CD4-positive, alpha-beta T cell (primary cell): ENCODE measurements at regions not wholly inside any gene's neighbourhood (a gene's known extent, or its start where the extent isn't known, plus 50 kb on each side); places are given as distances from the start of the nearest gene placed in this dataset.

Experiments
- ATAC-seq: fragments of 200-7000 bp; cut with Tn5 transposase; one replicate; pipeline ENCODE4 v1.10.0; 2022; ENCODE audit warnings: mild to moderate bottlenecking; ENCODE audit not compliant: poor library complexity
- CTCF ChIA-PET: fragments of 350-600 bp; sonication (Branson Sonifier 250); formaldehyde crosslinking; loops from one replicate; lab custom pipeline; 2021; ENCODE audit warnings: antibody characterized with exemption, inconsistent platforms; lab: Charles Lee
- POLR2A ChIA-PET: fragments of 350-600 bp; sonication (Branson Sonifier 250); formaldehyde crosslinking; loops from one replicate; lab custom pipeline; 2021; ENCODE audit warnings: antibody characterized with exemption, inconsistent platforms; lab: Charles Lee
- DNase-seq, 14 experiments: peaks; one replicate each; pipeline ENCODE4 v3.0.0-alpha.2; 2013 to 2020; ENCODE audit warnings: mixed read lengths in 2 of 14
- H3K27ac ChIP-seq, 2 donors: one replicate each; pipeline versions ENCODE4 v1.5.1 to v1.7.0; 2013; ENCODE audit warnings: low read length in 2 of 2, low read depth in 1 of 2, mild to moderate bottlenecking in 1 of 2
- H3K27me3 ChIP-seq, 2 experiments: 1 replicate in 1 of 2; 2 replicates in 1 of 2; pipeline versions ENCODE4 v1.6.1 to v1.7.0; 2013; ENCODE audit warnings: low read length in 2 of 2, control low read depth in 1 of 2, mild to moderate bottlenecking in 1 of 2, moderate library complexity in 1 of 2; ENCODE audit not compliant: insufficient read depth in 2 of 2, control insufficient read depth in 1 of 2
- H3K36me3 ChIP-seq: one replicate; pipeline ENCODE4 v1.6.1; 2013; ENCODE audit warnings: low read length, control low read depth; ENCODE audit not compliant: insufficient read depth
- H3K4me1 ChIP-seq: one replicate; pipeline ENCODE4 v1.6.1; 2013; ENCODE audit warnings: low read length, control low read depth; ENCODE audit not compliant: insufficient read depth
- H3K4me3 ChIP-seq: one replicate; pipeline ENCODE4 v1.5.1; 2013; ENCODE audit warnings: mild to moderate bottlenecking, low read length, moderate library complexity
- H3K9me3 ChIP-seq, 2 experiments: 1 replicate in 1 of 2; 2 replicates in 1 of 2; pipeline versions ENCODE4 v1.6.1 to v1.7.0; 2013; ENCODE audit warnings: low read length in 2 of 2, mild to moderate bottlenecking in 2 of 2, control low read depth in 1 of 2, moderate library complexity in 1 of 2; ENCODE audit not compliant: control insufficient read depth in 1 of 2, insufficient read depth in 1 of 2
- H3K27ac Mint-ChIP-seq: one replicate; pipeline ENCODE4 v1.8.0; 2020; ENCODE audit warnings: mixed read lengths
- H3K27me3 Mint-ChIP-seq: one replicate; pipeline ENCODE4 v1.8.0; 2021; ENCODE audit warnings: mixed read lengths
- H3K36me3 Mint-ChIP-seq: one replicate; pipeline ENCODE4 v1.8.0; 2021; ENCODE audit warnings: low read depth, mixed read lengths
- H3K4me1 Mint-ChIP-seq: one replicate; pipeline ENCODE4 v1.8.0; 2021; ENCODE audit warnings: low read depth, mixed read lengths
- H3K4me3 Mint-ChIP-seq: one replicate; pipeline ENCODE4 v1.8.0; 2020; ENCODE audit warnings: mild to moderate bottlenecking, mixed read lengths
- H3K9me3 Mint-ChIP-seq: one replicate; pipeline ENCODE4 v1.8.0; 2020; ENCODE audit warnings: mixed read lengths
- intact Hi-C, 2 experiments: fragments of 100-400 bp; cut with DNase I in 1 of 2; cut with micrococcal nuclease in 1 of 2; formaldehyde crosslinking; loops; one replicate each; pipeline versions ENCODE4 v1.15.1 to v1.9.0; 2023 to 2025; cut with DNase I, micrococcal nuclease
- TF ChIP-seq, protein P1 (sequence below): fragments of 200-600 bp; IDR thresholded peaks from one replicate; pipeline ENCODE4 v1.8.0; 2022; ENCODE audit warnings: antibody characterized with exemption, mild to moderate bottlenecking

DNA sequence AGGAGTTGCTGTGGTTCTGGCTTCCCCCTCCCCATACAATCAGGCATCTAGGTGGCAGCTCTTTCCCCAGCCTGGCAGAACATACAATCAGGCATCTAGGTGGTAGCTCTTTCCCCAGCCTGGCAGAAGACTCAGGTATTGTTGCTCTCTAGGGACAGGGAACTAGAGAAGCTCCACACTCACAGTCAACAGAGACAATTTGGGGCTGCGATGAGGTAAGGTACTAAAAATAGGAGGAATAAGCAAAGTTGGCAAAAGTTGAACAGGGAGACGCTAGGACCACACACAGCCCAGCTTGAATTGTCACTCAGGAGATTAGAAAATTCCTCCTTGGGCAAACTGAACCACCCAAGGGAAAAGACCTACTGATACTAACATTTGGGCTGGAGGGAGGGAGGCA lies 315.5 kb upstream of the CDH5 start:
- no peaks in the 10 kb centered on the region for H3K36me3 ChIP-seq
- TF ChIP-seq, protein P1, sequence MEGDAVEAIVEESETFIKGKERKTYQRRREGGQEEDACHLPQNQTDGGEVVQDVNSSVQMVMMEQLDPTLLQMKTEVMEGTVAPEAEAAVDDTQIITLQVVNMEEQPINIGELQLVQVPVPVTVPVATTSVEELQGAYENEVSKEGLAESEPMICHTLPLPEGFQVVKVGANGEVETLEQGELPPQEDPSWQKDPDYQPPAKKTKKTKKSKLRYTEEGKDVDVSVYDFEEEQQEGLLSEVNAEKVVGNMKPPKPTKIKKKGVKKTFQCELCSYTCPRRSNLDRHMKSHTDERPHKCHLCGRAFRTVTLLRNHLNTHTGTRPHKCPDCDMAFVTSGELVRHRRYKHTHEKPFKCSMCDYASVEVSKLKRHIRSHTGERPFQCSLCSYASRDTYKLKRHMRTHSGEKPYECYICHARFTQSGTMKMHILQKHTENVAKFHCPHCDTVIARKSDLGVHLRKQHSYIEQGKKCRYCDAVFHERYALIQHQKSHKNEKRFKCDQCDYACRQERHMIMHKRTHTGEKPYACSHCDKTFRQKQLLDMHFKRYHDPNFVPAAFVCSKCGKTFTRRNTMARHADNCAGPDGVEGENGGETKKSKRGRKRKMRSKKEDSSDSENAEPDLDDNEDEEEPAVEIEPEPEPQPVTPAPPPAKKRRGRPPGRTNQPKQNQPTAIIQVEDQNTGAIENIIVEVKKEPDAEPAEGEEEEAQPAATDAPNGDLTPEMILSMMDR, result no peak
- no peak overlapping the region for H3K27ac ChIP-seq
- DNase-seq (no peak), ATAC-seq (no peak)
- H3K4me3 ChIP-seq, result no peak overlapping the region
- peaks cover 0 to 2% of the 10 kb centered on the region in 2 experiments for H3K27me3 ChIP-seq
- Mint-ChIP-seq H3K27ac (no peak overlapping the region), H3K4me3 (no peak overlapping the region), H3K36me3 (no peaks in the 10 kb centered on the region), H3K27me3 (peaks cover 2% of the 10 kb centered on the region), H3K4me1 (no peaks in the 10 kb centered on the region), H3K9me3 (peaks cover 2% of the 10 kb centered on the region)
- H3K4me1 ChIP-seq, result no peaks in the 10 kb centered on the region
- ChIA-PET POLR2A (no interaction called here), CTCF (no interaction called here)
- H3K9me3 ChIP-seq, result no peaks in the 10 kb centered on the region
- intact Hi-C loops, result no loop called here

DNA sequence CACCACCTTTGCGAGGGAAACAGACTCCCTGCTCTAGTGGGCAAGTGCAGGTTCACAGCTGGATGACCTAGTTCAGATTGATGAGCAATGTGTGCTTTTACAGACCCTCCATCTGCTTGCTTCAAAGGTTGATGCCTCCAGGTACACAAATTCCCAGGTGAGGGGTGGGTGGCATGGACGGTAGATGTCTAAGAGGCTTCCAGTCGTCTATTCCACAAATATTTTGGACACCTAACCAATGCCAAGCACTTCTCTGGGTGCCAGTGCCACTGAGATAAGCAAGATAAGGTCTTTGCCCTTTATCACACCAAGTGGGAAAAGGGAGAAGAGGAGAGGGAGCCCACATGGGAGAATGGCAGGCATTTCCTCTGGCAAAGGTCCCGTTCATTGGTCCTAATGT lies 316.6 kb upstream of the CDH5 start:
- no peak overlapping the region for H3K27ac ChIP-seq
- DNase-seq (no peak), ATAC-seq (no peak)
- no peak overlapping the region for H3K4me3 ChIP-seq
- Mint-ChIP-seq H3K4me1 (no peaks in the 10 kb centered on the region), H3K27ac (no peak overlapping the region), H3K4me3 (no peak overlapping the region), H3K27me3 (peaks cover 6% of the 10 kb centered on the region), H3K36me3 (no peaks in the 10 kb centered on the region), H3K9me3 (peaks cover 2% of the 10 kb centered on the region)
- H3K9me3 ChIP-seq, result peaks cover 0 to 3% of the 10 kb centered on the region in 2 experiments
- intact Hi-C loops, result no loop called here
- CTCF ChIA-PET, result no interaction called here
- H3K4me1 ChIP-seq, result no peaks in the 10 kb centered on the region
- POLR2A ChIA-PET, result no interaction called here
- no peaks in the 10 kb centered on the region for H3K36me3 ChIP-seq
- TF ChIP-seq, protein P1, result no peak
- H3K27me3 ChIP-seq, result peaks cover 0 to 2% of the 10 kb centered on the region in 2 experiments

DNA sequence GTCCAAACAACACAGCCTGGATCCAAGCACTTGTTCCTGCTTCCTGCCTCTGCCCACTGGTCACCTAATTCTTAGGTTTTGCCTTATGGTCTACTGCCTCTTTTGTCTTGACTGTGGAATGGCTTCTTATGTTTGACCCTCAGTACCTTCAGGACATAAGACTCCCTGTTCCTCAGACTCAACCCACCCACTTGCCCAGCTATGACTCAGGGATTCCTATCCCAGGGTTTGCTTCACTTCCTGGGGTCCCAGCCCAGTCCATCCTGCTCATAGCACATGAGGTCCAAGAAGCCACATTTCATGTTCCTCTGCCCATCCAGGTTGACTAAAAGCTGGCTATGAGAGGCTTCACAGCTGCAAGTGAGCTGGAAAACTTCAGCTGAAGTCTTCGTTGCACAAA lies 320.9 kb upstream of the CDH5 start:
- Mint-ChIP-seq H3K27me3 (peaks cover 16% of the 10 kb centered on the region), H3K4me1 (no peaks in the 10 kb centered on the region), H3K9me3 (no peaks in the 10 kb centered on the region), H3K36me3 (no peaks in the 10 kb centered on the region), H3K4me3 (no peak overlapping the region), H3K27ac (no peak overlapping the region)
- Histone ChIP-seq H3K36me3 (no peaks in the 10 kb centered on the region), H3K27ac (no peak overlapping the region), H3K4me1 (no peaks in the 10 kb centered on the region), H3K4me3 (no peak overlapping the region), H3K9me3 (peaks cover 0 to 4% of the 10 kb centered on the region in 2 experiments), H3K27me3 (no peaks in the 10 kb centered on the region)
- ChIA-PET POLR2A (no interaction called here), CTCF (no interaction called here)
- TF ChIP-seq, protein P1, result no peak
- DNase-seq (no peak), ATAC-seq (no peak)
- intact Hi-C loops, result no loop called here
